NCI-H446 treated with DMSO at 0.1 percent for 48 hours (cell line): ENCODE measurements at regions not wholly inside any gene's neighbourhood (a gene's known extent, or its start where the extent isn't known, plus 50 kb on each side); places are given as distances from the start of the nearest gene placed in this dataset.
"Not testable (repeated sequence)": the region's sequence is repeated elsewhere in the genome, so short reads cannot be mapped to it uniquely, and the experiment has no call there.

Source experiments
- DNase-seq: peaks from one replicate; lab custom pipeline; 2025; lab: John Stamatoyannopoulos, UW

- no peak for DNase-seq
These were observed 748.6 kb downstream of the STPG2 start for GRCh38 chr4:97394653-97395052.

DNA sequence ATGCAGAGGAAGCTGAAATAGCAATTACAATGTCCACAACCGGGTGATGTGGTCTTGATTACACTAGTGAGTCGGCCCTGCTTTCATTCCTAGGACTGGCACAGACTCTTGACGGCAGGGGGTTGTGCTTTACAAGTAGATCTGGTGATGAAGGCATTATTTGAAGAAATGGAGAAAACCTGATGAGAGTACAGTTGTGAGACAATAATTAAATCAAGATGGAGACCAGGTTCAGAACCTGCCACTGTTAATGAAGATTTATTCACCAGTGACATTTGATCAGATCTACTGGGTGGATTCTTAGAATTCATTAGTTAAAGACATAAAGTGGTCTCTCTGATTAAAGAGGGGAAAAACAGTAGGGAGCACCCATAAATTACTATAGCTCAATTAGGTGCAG lies 747.2 kb downstream of the STPG2 start:
- DNase-seq = no peak

GRCh38 chr4:97396605-97397004 lies 746.7 kb downstream of the STPG2 start:
- no peak for DNase-seq

- no peak for DNase-seq
These were observed 738.3 kb downstream of the STPG2 start for GRCh38 chr4:97404876-97405523.

GRCh38 chr4:97411356-97411755 lies 731.9 kb downstream of the STPG2 start:
- DNase-seq = no peak

GRCh38 chr4:97412331-97412730 lies 730.9 kb downstream of the STPG2 start:
- no peak for DNase-seq

GRCh38 chr4:97414161-97414560 lies 729.1 kb downstream of the STPG2 start:
- no peak for DNase-seq

DNA sequence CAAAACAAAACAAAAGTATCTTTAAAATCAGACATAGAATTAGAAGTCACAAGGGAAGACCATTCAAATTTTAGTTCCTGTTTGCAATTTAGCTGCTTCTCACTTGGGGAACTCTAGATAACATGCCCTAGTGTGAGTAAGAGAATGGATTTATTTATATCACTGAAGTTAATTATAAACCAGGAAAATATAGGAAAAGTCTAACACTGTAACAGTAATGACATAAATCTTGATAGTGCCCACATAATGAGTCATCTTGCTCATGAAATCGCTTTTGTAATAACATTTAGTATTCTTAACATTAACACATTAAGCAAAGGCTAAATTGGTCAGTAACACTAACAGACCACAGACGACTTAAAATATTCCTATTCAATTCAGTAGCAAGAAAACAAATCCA lies 710.7 kb downstream of the STPG2 start:
- no peak for DNase-seq

- DNase-seq = not testable (repeated sequence)
These were observed 705.1 kb downstream of the STPG2 start for GRCh38 chr4:97437998-97438705.

- no peak for DNase-seq
These were observed 690.1 kb downstream of the STPG2 start for GRCh38 chr4:97453186-97453585.

DNA sequence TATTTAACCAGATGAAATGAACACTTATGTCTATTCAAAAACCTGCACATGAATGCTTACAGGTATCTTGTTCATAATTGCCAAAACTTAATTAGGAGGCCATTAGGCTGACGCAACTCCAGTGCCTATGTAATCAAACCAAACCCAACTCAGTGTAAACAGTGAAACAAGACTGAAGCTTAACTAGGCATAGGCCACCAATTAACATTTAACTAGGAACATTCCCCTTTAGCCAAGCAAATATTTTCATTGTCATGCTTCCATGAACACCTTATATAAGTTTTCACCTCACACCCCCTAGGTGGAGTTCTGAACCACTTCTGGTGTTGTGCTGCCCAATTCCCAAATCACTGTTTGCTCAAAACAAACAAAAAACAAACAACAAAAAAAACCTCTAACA lies 686.0 kb downstream of the STPG2 start:
- no peak for DNase-seq

GRCh38 chr4:97468272-97468671 lies 675.0 kb downstream of the STPG2 start:
- DNase-seq = no peak

DNA sequence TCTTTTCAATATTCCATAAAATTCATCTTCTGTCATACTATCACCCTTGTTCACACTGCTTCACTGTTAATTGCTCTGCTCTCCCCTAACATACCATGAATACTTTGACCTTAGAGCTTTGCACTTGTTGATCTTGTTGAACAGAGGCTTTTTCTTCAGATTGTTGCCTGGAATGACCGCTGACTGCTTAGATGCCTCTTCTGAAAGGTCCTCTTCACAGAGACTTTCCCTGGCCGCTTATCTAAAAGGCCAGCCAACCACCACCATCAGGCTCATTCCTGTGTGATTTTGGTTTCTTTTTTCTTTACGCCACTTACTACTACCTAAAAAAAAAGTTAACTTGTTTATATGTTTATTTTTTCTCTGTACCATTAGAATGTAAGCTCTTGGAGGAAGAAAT lies 667.7 kb downstream of the STPG2 start:
- no peak for DNase-seq

- no peak for DNase-seq
These were observed 665.3 kb downstream of the STPG2 start for GRCh38 chr4:97477974-97478373.

- no peak for DNase-seq
These were observed 663.9 kb downstream of the STPG2 start for GRCh38 chr4:97479388-97479787.

DNA sequence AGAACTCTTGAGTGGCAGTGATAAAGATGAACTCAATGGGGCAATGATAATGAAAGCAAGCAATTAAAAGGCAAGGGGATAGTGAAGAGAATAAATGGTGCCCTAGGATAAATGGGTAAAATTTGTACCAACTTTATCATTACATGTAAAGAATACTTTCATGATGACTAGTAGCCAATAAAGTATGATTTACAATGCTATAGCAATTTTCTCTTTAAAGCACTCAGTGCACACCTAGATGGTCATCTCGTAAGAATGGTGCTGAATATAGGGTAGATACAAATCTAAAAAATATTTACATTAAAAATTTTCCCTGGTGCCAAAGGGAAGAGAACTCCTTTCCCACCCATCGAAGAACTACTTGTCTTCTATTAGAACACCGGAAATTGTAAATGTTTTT lies 651.4 kb downstream of the STPG2 start:
- no peak for DNase-seq

GRCh38 chr4:97493815-97494518 lies 649.3 kb downstream of the STPG2 start:
- no peak for DNase-seq

GRCh38 chr4:97496298-97496873 lies 646.9 kb downstream of the STPG2 start:
- DNase-seq = no peak

DNA sequence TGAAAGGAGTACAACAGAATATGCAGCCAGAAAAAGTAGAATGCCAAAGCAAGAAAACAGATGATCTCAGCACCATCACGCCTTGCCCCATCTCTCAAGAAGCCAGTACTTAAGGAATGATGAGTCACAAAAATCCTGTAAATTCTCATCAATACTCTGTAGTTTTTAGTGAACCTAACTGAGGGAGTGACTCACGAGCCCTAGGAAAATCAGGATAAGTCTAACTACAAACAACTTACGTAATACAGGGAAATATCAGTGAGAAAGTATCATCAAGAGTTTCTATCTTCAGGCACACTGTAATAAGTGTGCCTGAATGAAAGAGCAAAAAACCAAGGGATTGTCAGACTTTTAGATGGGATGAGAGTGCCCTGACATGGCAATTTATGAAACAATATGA lies 644.4 kb downstream of the STPG2 start:
- no peak for DNase-seq

DNA sequence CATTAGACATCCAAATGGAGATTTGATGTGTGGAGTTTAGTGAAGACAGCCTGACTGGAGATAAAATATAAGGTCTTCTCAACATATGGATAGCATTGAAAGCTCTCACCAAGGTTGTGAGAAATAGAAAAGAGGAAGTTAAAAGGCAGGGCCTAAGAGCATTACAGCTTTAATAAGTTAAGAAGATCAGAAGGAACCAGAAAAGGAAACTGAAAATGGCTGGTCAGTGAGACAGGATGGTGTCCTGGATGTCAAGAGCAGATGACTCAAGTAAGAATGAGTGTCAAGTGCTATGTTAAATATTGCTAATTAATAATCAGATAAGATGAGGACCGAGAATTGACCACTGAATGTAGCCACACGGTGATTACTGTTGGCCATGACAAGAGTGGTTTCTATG lies 642.9 kb downstream of the STPG2 start:
- DNase-seq = no peak

GRCh38 chr4:97504713-97505112 lies 638.6 kb downstream of the STPG2 start:
- DNase-seq = no peak

GRCh38 chr4:97507587-97508245 lies 635.6 kb downstream of the STPG2 start:
- no peak for DNase-seq
